Motor neuron (in vitro differentiated cells): ENCODE measurements at regions not wholly inside any gene's neighbourhood (a gene's known extent, or its start where the extent isn't known, plus 50 kb on each side); places are given as distances from the start of the nearest gene placed in this dataset.

Source experiments
- ATAC-seq, 8 experiments: fragments of 200-7000 bp; cut with Tn5 transposase; replicated peaks in 6 of 8; 2 replicates each; pipeline ENCODE4 v1.8.0; 2021; ENCODE audit warnings: mild to moderate bottlenecking in 8 of 8, moderate library complexity in 8 of 8
- H3K27ac ChIP-seq, 2 donors: fragments of 250-450 bp; sonication (Bioruptor Pico); 2 replicates each; pipeline ENCODE4 v1.9.0; 2021; ENCODE audit warnings: antibody characterized with exemption in 2 of 2, mild to moderate bottlenecking in 2 of 2, moderate library complexity in 1 of 2
- H3K4me1 ChIP-seq, 2 donors: fragments of 250-450 bp; sonication (Bioruptor Pico); replicated peaks in 1 of 2; 2 replicates each; pipeline ENCODE4 v1.6.1; 2021; ENCODE audit warnings: antibody characterized with exemption in 2 of 2, mild to moderate bottlenecking in 2 of 2, moderate library complexity in 1 of 2
- H3K4me3 ChIP-seq, 5 donors: fragments of 250-450 bp; sonication (Bioruptor Pico); 2 replicates each; pipeline ENCODE4 v1.9.0; 2021; ENCODE audit warnings: antibody characterized with exemption in 5 of 5, mild to moderate bottlenecking in 5 of 5, moderate library complexity in 4 of 5
- WGBS, 10 experiments: fragments of 450-650 bp; shearing (Covaris generic); methylation state at CpG; one replicate each; pipeline ENCODE4 v1.0.0; 2022; 5-methylcytosine and 5-hydroxymethylcytosine counted together
- in situ Hi-C, 9 experiments: fragments of 400-800 bp; cut with MboI; loops; one replicate each; pipeline ENCODE4 v1.15.0; 2021; ENCODE audit warnings: low sequenced_read_pairs in 9 of 9, low pct_unique_long_range_greater_than_20kb in 2 of 9; ENCODE audit not compliant: unreplicated experiment in 9 of 9

DNA sequence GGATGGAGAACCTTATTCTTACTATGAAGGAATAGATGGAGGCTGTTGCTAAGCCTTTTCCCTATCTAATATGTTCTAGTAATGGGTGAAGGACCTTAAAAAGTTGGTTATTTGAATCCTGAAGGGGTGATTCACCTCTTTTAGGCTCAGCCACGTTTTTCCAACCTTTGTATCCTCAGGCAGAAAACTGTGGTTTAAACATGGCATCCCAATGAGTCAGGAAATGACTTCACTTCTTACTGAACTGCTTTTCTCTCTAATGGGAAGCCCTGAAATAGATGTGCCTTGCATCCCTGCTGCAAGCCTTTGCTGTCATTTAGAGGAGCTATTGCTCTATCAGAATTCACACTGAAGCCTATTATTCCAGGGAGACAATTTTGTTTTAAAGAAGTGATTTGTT, 191.0 kb upstream of the ARX start:
- 0 to 20% methylated on average over 1 of the region's 1 CpG; no CpG with 5 or more reads in 8 of the 10 experiments for WGBS, 10 experiments
- ATAC-seq, result peak in 3 of 8 experiments; percentile 59 to 79 (median 75)
- Histone ChIP-seq H3K4me3 (no peak overlapping the region), H3K27ac (no peak overlapping the region), H3K4me1 (no peaks in the 10 kb centered on the region)
- in situ Hi-C loops, result no loop called here

DNA sequence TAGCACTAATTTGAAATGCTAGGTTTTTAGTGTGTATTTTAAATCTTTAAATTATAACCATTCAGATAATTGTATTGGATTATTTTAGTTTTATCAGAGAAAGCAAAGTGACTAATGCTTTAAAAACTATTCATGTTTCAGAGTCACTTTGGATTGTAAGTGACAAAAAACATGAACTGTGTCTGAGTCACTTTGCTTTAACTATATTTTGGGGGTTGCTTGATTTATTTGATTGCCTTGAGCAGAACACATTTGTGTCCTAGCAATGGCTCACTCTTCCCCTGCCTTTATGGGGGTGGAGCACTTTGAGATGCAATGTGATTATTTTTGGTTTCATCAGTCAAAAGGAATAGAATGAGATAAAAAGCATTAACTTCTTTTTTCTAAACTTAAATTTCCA, 188.4 kb upstream of the ARX start:
- Histone ChIP-seq H3K4me1 (no peaks in the 10 kb centered on the region), H3K27ac (no peak overlapping the region), H3K4me3 (no peak overlapping the region)
- no peak for ATAC-seq
- in situ Hi-C loops, result no loop called here

DNA sequence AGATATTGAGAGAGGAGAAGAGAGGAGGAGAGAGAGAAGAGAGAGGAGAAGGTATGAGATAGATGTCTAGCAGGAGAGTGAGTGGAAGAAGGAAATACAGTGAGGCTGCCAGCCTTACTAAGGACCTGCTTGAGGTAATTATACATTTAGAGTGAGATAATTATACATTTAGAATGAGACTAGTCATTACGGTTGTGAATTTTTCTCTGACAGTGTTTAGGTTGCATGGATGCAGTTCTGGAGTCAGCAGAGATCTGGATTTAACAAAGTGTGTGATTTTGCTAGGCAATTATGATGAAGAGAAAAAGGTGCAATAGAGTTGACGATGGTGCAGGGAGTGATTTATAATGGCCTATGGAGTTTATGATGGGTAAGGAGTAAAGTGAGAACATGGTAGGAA, 187.1 kb upstream of the ARX start:
- 0 to 100% (median 100%) methylated on average over 1 to 2 of the region's 2 CpGs; no CpG with 5 or more reads in 3 of the 10 experiments for WGBS, 10 experiments
- Histone ChIP-seq H3K27ac (no peak overlapping the region), H3K4me1 (no peaks in the 10 kb centered on the region), H3K4me3 (no peak overlapping the region)
- no peak for ATAC-seq
- in situ Hi-C loops, result no loop called here

DNA sequence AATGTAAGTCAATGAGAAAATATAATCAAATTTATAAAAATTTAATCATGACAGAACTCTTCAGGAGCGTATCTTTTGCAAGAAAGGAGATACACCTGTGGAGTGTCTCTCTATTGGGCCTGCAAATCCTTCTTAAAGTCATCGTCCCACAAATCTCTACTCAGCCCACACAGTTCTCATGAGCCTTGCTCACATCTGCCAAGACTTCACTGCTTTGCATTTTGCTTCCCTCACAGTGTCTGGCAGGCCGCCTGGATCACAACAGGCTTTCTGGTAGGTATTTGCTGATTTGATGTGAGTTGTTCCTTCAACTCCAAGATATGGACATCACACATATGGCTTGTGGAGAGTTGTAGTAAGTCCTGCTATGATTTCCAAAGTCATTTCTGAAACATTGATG, 183.1 kb upstream of the ARX start:
- in situ Hi-C loops, result no loop called here
- Histone ChIP-seq H3K4me3 (no peak overlapping the region), H3K27ac (no peak overlapping the region), H3K4me1 (no peaks in the 10 kb centered on the region)
- peak in 2 of 8 experiments; percentile 76 to 78 for ATAC-seq
- WGBS, 10 experiments, result 0 to 100% (median 67%) methylated on average over 1 to 2 of the region's 3 CpGs; no CpG with 5 or more reads in 4 of the 10 experiments

DNA sequence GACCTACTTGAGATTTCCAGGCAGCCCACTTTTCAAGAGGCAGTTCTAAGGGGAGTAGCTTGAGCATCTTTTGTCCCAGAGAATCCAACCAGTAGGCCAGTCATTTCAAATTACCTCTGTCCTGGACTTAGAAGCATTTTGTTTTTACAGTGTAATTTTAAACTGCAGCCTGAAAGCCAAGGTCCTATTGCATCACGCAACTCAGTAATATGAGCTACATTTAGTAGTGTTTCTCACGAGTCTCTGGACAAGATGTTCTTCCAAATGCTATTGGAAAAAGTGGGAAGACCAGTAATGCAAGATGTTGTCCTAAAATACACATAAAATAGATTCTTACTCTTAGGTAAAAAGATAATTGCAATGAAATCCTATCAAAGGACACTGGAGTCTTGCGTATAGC, 182.5 kb upstream of the ARX start:
- no peak for ATAC-seq
- Histone ChIP-seq H3K4me3 (no peak overlapping the region), H3K4me1 (no peaks in the 10 kb centered on the region), H3K27ac (no peak overlapping the region)
- 17 to 100% (median 79%) methylated on average over 1 to 3 of the region's 3 CpGs; no CpG with 5 or more reads in 5 of the 10 experiments for WGBS, 10 experiments
- in situ Hi-C loops, result no loop called here

DNA sequence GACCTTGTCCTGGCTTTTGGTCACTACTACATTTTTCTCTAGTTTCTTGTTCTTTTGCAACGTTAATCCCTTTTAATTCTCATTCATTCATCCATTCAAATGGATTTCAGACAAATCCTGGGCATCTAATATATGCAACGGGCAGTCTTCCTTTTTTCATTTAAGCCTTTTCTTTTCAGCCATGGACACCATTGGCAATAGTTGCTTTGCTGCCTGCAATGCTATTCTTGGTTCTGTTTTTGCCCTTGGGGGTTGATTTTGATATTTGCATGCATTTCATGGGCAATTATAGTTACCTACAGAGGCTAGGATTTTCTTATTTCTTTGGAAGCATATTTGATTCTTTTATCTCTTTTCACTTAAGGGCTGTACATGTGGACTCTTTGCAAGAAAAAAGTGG, 180.5 kb upstream of the ARX start:
- in situ Hi-C loops, result no loop called here
- Histone ChIP-seq H3K27ac (no peak overlapping the region), H3K4me3 (no peak overlapping the region), H3K4me1 (no peaks in the 10 kb centered on the region)
- 0 to 71% (median 42%) methylated on average over 1 to 2 of the region's 2 CpGs; no CpG with 5 or more reads in 4 of the 10 experiments for WGBS, 10 experiments
- ATAC-seq, result no peak

DNA sequence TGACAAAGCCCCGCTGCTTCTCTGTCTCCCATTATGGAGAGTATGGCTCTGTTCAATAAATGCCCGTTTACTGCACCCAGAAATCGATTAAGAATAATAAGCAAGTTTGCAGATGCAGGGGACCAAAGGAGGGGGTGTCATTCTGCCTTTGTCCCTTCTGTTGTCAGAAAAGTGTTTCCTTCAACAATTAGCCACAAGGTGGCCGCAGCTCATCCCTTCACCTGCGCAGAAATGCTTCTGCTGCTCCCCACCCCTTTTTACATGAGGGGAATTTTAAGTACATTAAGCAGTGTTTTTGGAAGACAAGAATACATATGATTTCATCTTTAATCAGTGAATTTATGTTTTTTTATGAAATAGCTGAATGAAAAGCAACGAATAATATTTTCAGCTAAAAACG, 175.6 kb upstream of the ARX start:
- 0 to 57% (median 12%) methylated on average over 1 to 7 of the region's 7 CpGs; no CpG with 5 or more reads in 5 of the 10 experiments for WGBS, 10 experiments
- ATAC-seq, result no peak
- H3K4me3 ChIP-seq, result no peak overlapping the region
- no peak overlapping the region for H3K27ac ChIP-seq
- in situ Hi-C loops, result no loop called here
- no peaks in the 10 kb centered on the region for H3K4me1 ChIP-seq

DNA sequence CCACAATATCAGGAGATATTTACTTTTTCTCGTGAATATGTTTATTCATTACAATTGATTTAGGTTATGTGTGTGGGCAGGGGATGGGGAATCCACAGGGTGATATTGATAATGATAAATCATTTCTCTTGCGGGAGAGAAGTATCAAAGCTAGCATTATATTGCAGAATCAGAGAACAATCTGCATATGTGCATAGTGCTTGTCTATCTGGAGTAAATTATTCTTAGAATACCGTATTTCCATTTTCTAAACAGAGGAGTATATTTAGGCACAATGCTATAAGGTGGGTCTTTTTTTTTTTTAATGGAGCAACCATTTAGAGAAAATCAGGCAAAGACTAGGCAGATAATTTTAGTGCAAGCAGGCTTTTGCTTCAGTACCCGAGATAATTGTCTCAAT, 166.0 kb upstream of the ARX start:
- H3K4me3 ChIP-seq, result no peak overlapping the region
- H3K27ac ChIP-seq, result no peak overlapping the region
- ATAC-seq, result peak in 3 of 8 experiments; percentile 23 to 74 (median 72)
- WGBS, 10 experiments, result 0 to 100% (median 40%) methylated on average over 1 to 4 of the region's 4 CpGs; no CpG with 5 or more reads in 3 of the 10 experiments
- in situ Hi-C loops, result no loop called here
- H3K4me1 ChIP-seq, result no peaks in the 10 kb centered on the region

DNA sequence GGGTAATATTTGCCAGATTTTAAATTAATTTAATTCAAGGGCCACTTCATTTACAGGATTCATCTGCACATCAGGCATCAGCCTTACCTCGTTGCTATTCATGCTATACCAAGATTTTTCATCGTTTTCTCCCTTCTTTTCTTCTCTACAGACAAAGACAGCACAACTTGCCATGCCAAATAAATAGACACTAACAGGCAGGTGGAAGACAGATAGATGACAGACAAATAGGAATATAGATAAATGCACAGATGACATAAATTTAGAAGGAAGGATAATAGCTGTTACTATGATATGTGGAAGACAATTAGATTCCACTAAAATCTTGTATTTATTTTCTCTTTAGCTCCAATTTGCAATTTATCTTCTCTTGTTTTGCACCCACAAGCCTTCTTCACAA, 164.5 kb upstream of the ARX start:
- Histone ChIP-seq H3K4me3 (no peak overlapping the region), H3K4me1 (no peaks in the 10 kb centered on the region), H3K27ac (no peak overlapping the region)
- in situ Hi-C loops, result no loop called here
- ATAC-seq, result no peak
- WGBS, 10 experiments, result 10 to 83% (median 55%) methylated on average over 1 to 2 of the region's 2 CpGs; no CpG with 5 or more reads in 4 of the 10 experiments

DNA sequence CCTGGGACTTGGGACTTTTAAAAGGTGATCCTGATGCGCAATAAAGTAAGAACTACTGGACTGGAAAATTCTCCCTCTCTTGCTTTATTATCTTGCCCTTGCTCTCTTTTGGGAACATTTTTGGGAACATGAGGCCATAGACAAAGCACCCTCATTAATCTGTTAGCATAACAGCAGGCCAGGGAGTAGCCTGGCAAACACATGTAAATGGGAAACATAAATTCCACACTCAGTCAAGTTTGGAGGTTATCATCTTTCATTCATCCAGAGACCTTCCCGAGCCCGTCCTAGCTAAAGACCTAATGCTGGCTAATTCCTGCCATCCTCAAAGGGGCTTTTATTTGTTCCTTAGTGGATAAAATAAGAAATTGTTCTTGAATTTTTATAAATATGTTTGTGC, 162.8 kb upstream of the ARX start:
- Histone ChIP-seq H3K4me1 (no peaks in the 10 kb centered on the region), H3K4me3 (no peak overlapping the region), H3K27ac (no peak overlapping the region)
- WGBS, 10 experiments, result 8 to 78% (median 23%) methylated on average over 1 to 3 of the region's 3 CpGs; no CpG with 5 or more reads in 7 of the 10 experiments
- in situ Hi-C loops, result no loop called here
- no peak for ATAC-seq

DNA sequence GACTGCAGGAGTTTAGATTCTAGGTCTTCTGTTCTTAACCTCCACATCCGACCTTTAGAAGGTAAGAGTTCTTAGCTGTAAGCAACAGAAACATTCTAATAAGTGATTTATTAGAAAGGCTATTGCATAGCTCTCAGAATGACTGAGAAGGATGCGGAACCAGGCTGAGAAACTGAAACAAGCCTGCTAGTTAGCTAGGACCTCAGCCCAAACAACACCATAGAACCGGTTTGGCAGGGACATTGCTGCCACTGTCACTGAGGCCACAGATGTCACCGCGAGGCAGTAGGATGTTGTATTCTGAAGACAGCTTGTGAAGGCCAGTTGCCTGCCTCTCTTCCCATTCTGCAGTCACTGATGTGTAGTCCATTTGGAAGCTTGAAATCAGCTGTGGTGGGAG, 160.0 kb upstream of the ARX start:
- Histone ChIP-seq H3K4me1 (no peaks in the 10 kb centered on the region), H3K27ac (no peak overlapping the region), H3K4me3 (no peak overlapping the region)
- no peak for ATAC-seq
- WGBS, 10 experiments, result 14 to 100% (median 75%) methylated on average over 1 to 4 of the region's 5 CpGs; no CpG with 5 or more reads in 7 of the 10 experiments
- in situ Hi-C loops, result no loop called here

DNA sequence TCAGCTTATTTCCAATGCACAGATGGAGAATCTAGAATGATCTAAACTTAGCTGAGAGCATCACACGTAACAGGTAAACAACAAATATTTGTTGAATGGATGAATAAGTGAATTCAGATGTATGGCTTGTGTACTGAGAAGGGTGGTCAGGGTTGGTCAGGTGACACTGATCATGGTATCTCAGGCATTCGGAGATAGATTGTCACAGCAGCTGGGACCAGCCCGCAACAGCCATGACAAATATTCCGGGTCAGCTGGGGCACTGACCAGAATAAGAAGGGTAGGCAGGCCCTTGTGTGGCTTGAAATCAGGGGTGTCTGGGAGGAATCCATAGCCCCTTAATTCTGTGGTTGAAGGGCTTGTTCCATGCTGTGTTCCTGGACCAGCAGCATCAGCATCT, 159.4 kb upstream of the ARX start:
- H3K4me1 ChIP-seq, result no peaks in the 10 kb centered on the region
- H3K27ac ChIP-seq, result no peak overlapping the region
- WGBS, 10 experiments, result 80 to 88% methylated on average over 1 to 3 of the region's 4 CpGs; no CpG with 5 or more reads in 8 of the 10 experiments
- no peak overlapping the region for H3K4me3 ChIP-seq
- in situ Hi-C loops, result no loop called here
- ATAC-seq, result no peak

DNA sequence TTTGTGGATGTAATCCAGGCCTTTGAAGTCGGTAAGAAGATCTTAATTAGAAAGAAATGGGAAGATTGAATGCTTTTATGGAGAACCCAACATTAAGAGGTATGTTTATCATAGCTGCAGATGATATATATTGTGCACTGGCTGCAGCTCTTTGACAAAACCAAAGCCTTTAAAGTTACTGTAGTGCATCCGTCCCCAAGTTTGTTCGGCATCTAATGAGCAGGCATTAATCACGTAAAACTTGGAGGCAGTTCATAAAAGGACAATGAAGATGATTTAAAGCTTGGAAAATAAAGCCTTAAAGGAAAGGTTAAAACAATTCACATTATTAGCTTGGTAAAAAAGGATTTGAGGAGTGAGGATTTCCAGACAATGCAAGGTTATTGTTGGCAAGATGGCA, 150.8 kb upstream of the ARX start:
- Histone ChIP-seq H3K27ac (no peak overlapping the region), H3K4me3 (no peak overlapping the region), H3K4me1 (no peaks in the 10 kb centered on the region)
- in situ Hi-C loops, result loop anchor here in 1 of 9 experiments (25.0 kb wide), 1 partner anchor 96 kb away; no protein-coding TSS in a partner anchor
- ATAC-seq, result no peak
- 0 to 100% (median 47%) methylated on average over 1 to 4 of the region's 4 CpGs for WGBS, 10 experiments

DNA sequence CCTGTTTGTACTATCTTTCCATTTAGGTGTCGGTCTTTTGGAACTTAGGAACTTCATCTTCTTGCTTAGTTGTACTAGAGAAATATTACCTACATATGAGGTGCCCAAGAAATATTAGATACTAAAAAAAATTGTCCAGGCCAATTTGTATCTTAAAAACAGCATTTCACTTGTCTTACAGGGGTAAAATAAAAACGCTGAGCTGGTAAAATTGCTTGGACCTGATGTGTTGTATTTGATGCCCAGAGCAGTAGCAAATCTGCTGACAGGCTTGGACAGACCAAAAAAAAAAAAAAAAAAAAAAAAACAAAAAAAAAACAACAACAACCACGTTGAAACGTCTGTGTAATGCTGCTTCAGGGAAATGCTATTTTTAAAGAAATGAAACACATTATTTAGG, 150.4 kb upstream of the ARX start:
- in situ Hi-C loops, result loop anchor here in 1 of 9 experiments (25.0 kb wide), 1 partner anchor 96 kb away; no protein-coding TSS in a partner anchor
- no peak for ATAC-seq
- no peak overlapping the region for H3K27ac ChIP-seq
- WGBS, 10 experiments, result 0 to 90% (median 33%) methylated on average over 2 to 4 of the region's 4 CpGs; no CpG with 5 or more reads in 3 of the 10 experiments
- no peak overlapping the region for H3K4me3 ChIP-seq
- no peaks in the 10 kb centered on the region for H3K4me1 ChIP-seq
